NT2/D1 (cell line): ENCODE measurements at regions not wholly inside any gene's neighbourhood (a gene's known extent, or its start where the extent isn't known, plus 50 kb on each side); places are given as distances from the start of the nearest gene placed in this dataset.

Experiments
- SUZ12 ChIP-seq: IDR thresholded peaks from 2 replicates; pipeline ENCODE4 v1.6.1; 2011; ENCODE audit not compliant: insufficient read length, insufficient read depth; ENCODE audit errors: extremely low read depth
- YY1 ChIP-seq: IDR thresholded peaks from 2 replicates; pipeline ENCODE4 v1.6.1; 2011; ENCODE audit not compliant: insufficient read length, insufficient read depth

GRCh38 chr12:105744371-105745058, 394.2 kb downstream of the NUAK1 start:
- TF ChIP-seq YY1 = no peak
- no peak for TF ChIP-seq SUZ12
